GM18508 (cell line): ENCODE measurements at regions not wholly inside any gene's neighbourhood (a gene's known extent, or its start where the extent isn't known, plus 50 kb on each side); places are given as distances from the start of the nearest gene placed in this dataset.

Experiments
- ATAC-seq: cut with Tn5 transposase; IDR thresholded peaks from one replicate; pipeline ENCODE4 v1.9.1; 2021; ENCODE audit warnings: moderate number of reproducible peaks; ENCODE audit not compliant: insufficient read depth, unreplicated experiment

GRCh38 chr5:168153263-168153875 lies 138.1 kb upstream of the WWC1 start:
- ATAC-seq, result no peak

GRCh38 chr5:168153876-168154270 lies 137.6 kb upstream of the WWC1 start:
- ATAC-seq, result no peak

- ATAC-seq, result no peak
Observed at GRCh38 chr5:168155585-168155984, 135.9 kb upstream of the WWC1 start.

GRCh38 chr5:168156170-168156569 lies 135.3 kb upstream of the WWC1 start:
- ATAC-seq, result no peak

- ATAC-seq, result no peak
Observed at GRCh38 chr5:168157141-168157540, 134.3 kb upstream of the WWC1 start.

GRCh38 chr5:168159425-168159824 lies 132.0 kb upstream of the WWC1 start:
- ATAC-seq, result no peak

- no peak for ATAC-seq
Observed at GRCh38 chr5:168162464-168162863, 129.0 kb upstream of the WWC1 start.

- ATAC-seq, result no peak
Observed at GRCh38 chr5:168163966-168164365, 127.5 kb upstream of the WWC1 start.

GRCh38 chr5:168165221-168165914 lies 126.1 kb upstream of the WWC1 start:
- no peak for ATAC-seq

- ATAC-seq, result no peak
Observed at GRCh38 chr5:168165977-168166376, 125.5 kb upstream of the WWC1 start.

GRCh38 chr5:168167338-168167737 lies 124.1 kb upstream of the WWC1 start:
- ATAC-seq, result no peak

GRCh38 chr5:168168978-168169698 lies 122.3 kb upstream of the WWC1 start:
- ATAC-seq, result no peak

- ATAC-seq, result no peak
Observed at GRCh38 chr5:168169791-168170190, 121.7 kb upstream of the WWC1 start.

GRCh38 chr5:168171901-168172759 lies 119.3 kb upstream of the WWC1 start:
- no peak for ATAC-seq

- no peak for ATAC-seq
Observed at GRCh38 chr5:168172760-168173223, 118.7 kb upstream of the WWC1 start.

GRCh38 chr5:168174376-168174775 lies 117.1 kb upstream of the WWC1 start:
- ATAC-seq, result no peak

GRCh38 chr5:168176251-168176650 lies 115.2 kb upstream of the WWC1 start:
- ATAC-seq, result no peak

GRCh38 chr5:168176941-168177340 lies 114.5 kb upstream of the WWC1 start:
- ATAC-seq, result no peak

- no peak for ATAC-seq
Observed at GRCh38 chr5:168177831-168178450, 113.5 kb upstream of the WWC1 start.

- no peak for ATAC-seq
Observed at GRCh38 chr5:168179192-168179593, 112.3 kb upstream of the WWC1 start.
